SH-SY5Y (cell line): ENCODE measurements at regions not wholly inside any gene's neighbourhood (a gene's known extent, or its start where the extent isn't known, plus 50 kb on each side); places are given as distances from the start of the nearest gene placed in this dataset.

Experiments
- GATA2 ChIP-seq: IDR thresholded peaks from 2 replicates; pipeline ENCODE4 v1.6.1; 2011; ENCODE audit warnings: mild to moderate bottlenecking, low read depth, low read length
- GATA3 ChIP-seq: IDR thresholded peaks from 2 replicates; pipeline ENCODE4 v1.6.1; 2011; ENCODE audit warnings: low read depth, mild to moderate bottlenecking, low read length, moderate library complexity

- TF ChIP-seq GATA2 (no peak), GATA3 (no peak)
Measured at GRCh38 chr10:111504376-111504775, 427.5 kb downstream of the ADRA2A start.
